Activated CD4-positive, alpha-beta T cell treated with anti-CD3 and anti-CD28 coated beads, Interleukin-2, amount 10 ng/mL, durations not matched to agents 7 days and 5 days (primary cell): ENCODE measurements at regions not wholly inside any gene's neighbourhood (a gene's known extent, or its start where the extent isn't known, plus 50 kb on each side); places are given as distances from the start of the nearest gene placed in this dataset.

Source experiments
- CTCF ChIA-PET: fragments of 350-600 bp; sonication (Branson Sonifier 250); formaldehyde crosslinking; loops from one replicate; lab custom pipeline; 2021; ENCODE audit warnings: antibody characterized with exemption; lab: Charles Lee
- POLR2A ChIA-PET: fragments of 350-600 bp; sonication (Branson Sonifier 250); formaldehyde crosslinking; loops from one replicate; lab custom pipeline; 2021; ENCODE audit warnings: antibody characterized with exemption; lab: Charles Lee
- DNase-seq: peaks from one replicate; pipeline ENCODE4 v3.0.0-alpha.2; 2020
- H3K27ac Mint-ChIP-seq: one replicate; pipeline ENCODE4 v1.8.0; 2021; ENCODE audit warnings: mild to moderate bottlenecking, moderate library complexity, mixed read lengths
- H3K27me3 Mint-ChIP-seq: one replicate; pipeline ENCODE4 v1.8.0; 2021; ENCODE audit warnings: mixed read lengths
- H3K36me3 Mint-ChIP-seq: one replicate; pipeline ENCODE4 v1.8.0; 2021; ENCODE audit warnings: low read depth, mixed read lengths
- H3K4me1 Mint-ChIP-seq: one replicate; pipeline ENCODE4 v1.8.0; 2021; ENCODE audit warnings: mixed read lengths
- H3K4me3 Mint-ChIP-seq: one replicate; pipeline ENCODE4 v1.8.0; 2021; ENCODE audit warnings: mild to moderate bottlenecking, moderate library complexity, mixed read lengths
- H3K9me3 Mint-ChIP-seq: one replicate; pipeline ENCODE4 v1.8.0; 2021; ENCODE audit warnings: mixed read lengths

DNA sequence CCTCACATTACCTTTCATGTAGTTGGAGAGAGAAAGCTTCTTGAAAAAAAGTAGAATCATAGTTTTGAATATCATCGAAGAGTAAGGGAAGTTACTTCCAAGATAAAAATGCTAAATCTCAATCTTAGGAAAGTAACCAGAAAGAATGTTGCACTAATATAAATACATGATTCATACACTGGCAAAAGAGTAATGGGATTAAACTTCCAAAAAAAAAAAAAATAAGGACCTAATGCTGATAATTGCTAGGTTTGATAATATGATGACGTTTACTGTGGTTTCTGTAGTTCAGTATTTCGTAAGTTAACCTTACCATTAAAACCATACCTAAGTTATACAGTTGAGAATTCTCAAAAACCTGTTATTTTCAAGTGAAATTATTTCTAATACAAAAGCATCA is 573.8 kb upstream of the CDH9 start:
- no peaks in the 10 kb centered on the region for H3K27me3 Mint-ChIP-seq

DNA sequence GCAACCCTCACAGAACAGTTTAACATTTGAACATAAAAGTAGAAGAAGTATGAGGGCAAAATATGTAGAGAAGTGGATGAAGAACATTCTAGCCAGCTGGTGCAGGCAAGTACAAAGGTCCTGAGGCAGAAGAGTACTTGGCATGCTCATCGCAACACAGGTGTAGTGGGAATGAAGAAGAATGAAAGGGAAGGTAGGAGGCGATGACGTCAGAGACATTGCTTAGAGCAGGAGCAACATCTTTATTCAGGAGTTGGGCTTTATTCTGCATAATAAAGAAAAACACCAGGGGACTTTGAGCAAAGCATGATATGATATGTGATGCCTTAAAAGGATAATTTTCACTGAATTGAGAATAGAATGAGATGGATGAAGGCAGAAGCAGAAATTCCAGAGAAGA is 570.6 kb upstream of the CDH9 start:
- Mint-ChIP-seq H3K4me3 (no peak overlapping the region), H3K27me3 (no peaks in the 10 kb centered on the region), H3K9me3 (peaks cover 6% of the 10 kb centered on the region), H3K27ac (no peak overlapping the region), H3K36me3 (no peaks in the 10 kb centered on the region), H3K4me1 (no peaks in the 10 kb centered on the region)
- CTCF ChIA-PET: no interaction called here
- POLR2A ChIA-PET: no interaction called here
- DNase-seq: no peak

More for the DNA sequence above, 573.8 kb upstream of the CDH9 start:
- no peak overlapping the region for H3K27ac Mint-ChIP-seq
- ChIA-PET POLR2A (no interaction called here), CTCF (no interaction called here)
- H3K9me3 Mint-ChIP-seq: peaks cover 20% of the 10 kb centered on the region
- H3K36me3 Mint-ChIP-seq: no peaks in the 10 kb centered on the region
- no peak for DNase-seq
- no peak overlapping the region for H3K4me3 Mint-ChIP-seq
- no peaks in the 10 kb centered on the region for H3K4me1 Mint-ChIP-seq

DNA sequence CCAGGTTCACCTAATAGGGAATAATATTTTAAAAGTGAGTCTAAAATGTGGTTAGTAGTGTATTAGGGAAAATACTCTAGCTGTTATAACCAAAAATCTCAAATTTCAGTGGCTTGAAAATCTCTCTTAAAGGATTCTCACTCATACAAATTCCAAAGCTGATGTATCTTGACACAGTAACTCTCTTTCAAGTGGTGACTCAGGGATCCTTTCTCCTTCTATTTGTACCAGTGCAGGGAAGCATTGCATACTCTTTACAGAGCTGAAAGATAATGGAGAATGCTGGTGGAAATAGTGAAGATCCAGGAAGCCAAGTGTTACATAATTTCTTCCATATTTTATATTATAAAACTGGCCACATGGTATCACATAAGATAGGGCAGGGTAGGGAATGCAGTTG is 560.2 kb upstream of the CDH9 start:
- Mint-ChIP-seq H3K36me3 (no peaks in the 10 kb centered on the region), H3K9me3 (peaks cover 10% of the 10 kb centered on the region), H3K4me1 (no peaks in the 10 kb centered on the region), H3K4me3 (no peak overlapping the region), H3K27me3 (no peaks in the 10 kb centered on the region), H3K27ac (no peak overlapping the region)
- ChIA-PET POLR2A (no interaction called here), CTCF (no interaction called here)
- no peak for DNase-seq

- POLR2A ChIA-PET: no interaction called here
- no peak overlapping the region for H3K27ac Mint-ChIP-seq
- DNase-seq: no peak
- H3K4me3 Mint-ChIP-seq: no peak overlapping the region
- CTCF ChIA-PET: no interaction called here
- H3K36me3 Mint-ChIP-seq: no peaks in the 10 kb centered on the region
- H3K4me1 Mint-ChIP-seq: no peaks in the 10 kb centered on the region
- peaks cover 8% of the 10 kb centered on the region for H3K9me3 Mint-ChIP-seq
- no peaks in the 10 kb centered on the region for H3K27me3 Mint-ChIP-seq
Measured at GRCh38 chr5:27594141-27594540, 555.8 kb upstream of the CDH9 start.

DNA sequence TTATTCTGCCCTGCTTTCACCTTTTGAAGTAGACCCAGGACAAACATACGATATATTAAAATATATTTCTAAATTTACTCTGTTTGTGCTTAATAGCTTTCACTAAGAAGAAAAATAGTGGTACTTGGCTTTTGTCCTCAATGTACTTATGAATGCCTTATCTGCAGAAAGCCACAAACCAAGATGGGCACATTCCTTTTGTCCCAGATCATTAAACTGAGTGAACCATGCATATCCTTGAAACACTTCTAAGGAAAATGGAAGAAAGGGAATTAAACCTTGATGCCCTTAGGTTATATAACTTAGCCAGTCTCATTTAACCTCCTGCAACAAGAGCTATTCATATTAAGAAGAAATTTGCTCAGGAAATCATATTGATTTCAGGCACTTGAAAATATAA is 553.8 kb upstream of the CDH9 start:
- no peak overlapping the region for H3K27ac Mint-ChIP-seq
- H3K4me1 Mint-ChIP-seq: no peaks in the 10 kb centered on the region
- no peaks in the 10 kb centered on the region for H3K36me3 Mint-ChIP-seq
- peaks cover 15% of the 10 kb centered on the region for H3K9me3 Mint-ChIP-seq
- no peaks in the 10 kb centered on the region for H3K27me3 Mint-ChIP-seq
- POLR2A ChIA-PET: no interaction called here
- H3K4me3 Mint-ChIP-seq: no peak overlapping the region
- no peak for DNase-seq
- CTCF ChIA-PET: no interaction called here

DNA sequence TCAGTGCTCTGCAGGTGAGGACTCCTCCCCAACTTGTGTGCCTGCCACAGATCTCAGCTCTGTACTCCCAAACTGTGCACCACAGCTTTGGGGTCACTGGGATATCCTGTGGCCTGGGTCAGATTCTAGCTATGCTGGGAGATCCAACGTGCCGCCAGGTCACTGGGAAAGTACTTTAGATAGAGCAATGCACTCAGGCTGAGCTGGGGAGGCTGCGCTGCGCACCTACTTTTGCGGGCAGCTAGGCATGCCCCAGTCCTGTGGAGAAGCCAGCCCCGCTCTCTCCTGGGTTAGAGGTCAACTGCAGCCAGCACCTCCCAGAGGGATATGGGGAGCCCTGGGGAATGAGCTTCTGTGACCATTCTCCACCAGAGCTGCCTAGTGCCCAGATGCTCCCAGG is 552.1 kb upstream of the CDH9 start:
- Mint-ChIP-seq H3K27ac (no peak overlapping the region), H3K9me3 (peaks cover 15% of the 10 kb centered on the region), H3K4me3 (no peak overlapping the region), H3K36me3 (no peaks in the 10 kb centered on the region), H3K4me1 (no peaks in the 10 kb centered on the region), H3K27me3 (no peaks in the 10 kb centered on the region)
- ChIA-PET POLR2A (no interaction called here), CTCF (no interaction called here)
- no peak for DNase-seq

DNA sequence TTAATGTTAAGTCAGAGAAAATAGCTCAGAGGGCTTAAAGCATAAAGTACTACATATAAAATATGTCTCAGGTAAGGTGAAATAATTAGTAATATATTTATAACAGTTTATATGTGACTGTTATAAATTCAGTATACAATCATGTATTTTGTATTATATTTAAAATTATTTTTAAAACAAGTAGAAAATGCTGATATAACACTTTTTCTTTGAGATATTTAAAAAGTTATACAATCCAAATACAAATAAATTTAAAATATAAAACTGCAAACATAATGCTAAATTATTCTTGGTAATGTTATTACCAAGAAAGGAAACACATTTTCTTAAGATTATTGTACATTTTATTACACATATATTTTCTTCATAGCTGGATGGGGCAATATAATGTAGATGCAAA is 539.9 kb upstream of the CDH9 start:
- Mint-ChIP-seq H3K9me3 (peaks cover 8% of the 10 kb centered on the region), H3K27ac (no peak overlapping the region), H3K4me1 (no peaks in the 10 kb centered on the region), H3K4me3 (no peak overlapping the region), H3K27me3 (no peaks in the 10 kb centered on the region), H3K36me3 (no peaks in the 10 kb centered on the region)
- DNase-seq: no peak
- CTCF ChIA-PET: no interaction called here
- POLR2A ChIA-PET: no interaction called here

GRCh38 chr5:27571681-27572080 is 533.3 kb upstream of the CDH9 start:
- Mint-ChIP-seq H3K4me3 (no peak overlapping the region), H3K4me1 (no peaks in the 10 kb centered on the region), H3K36me3 (no peaks in the 10 kb centered on the region), H3K9me3 (peaks cover 3% of the 10 kb centered on the region), H3K27ac (no peak overlapping the region), H3K27me3 (no peaks in the 10 kb centered on the region)
- no peak for DNase-seq
- ChIA-PET POLR2A (no interaction called here), CTCF (no interaction called here)

DNA sequence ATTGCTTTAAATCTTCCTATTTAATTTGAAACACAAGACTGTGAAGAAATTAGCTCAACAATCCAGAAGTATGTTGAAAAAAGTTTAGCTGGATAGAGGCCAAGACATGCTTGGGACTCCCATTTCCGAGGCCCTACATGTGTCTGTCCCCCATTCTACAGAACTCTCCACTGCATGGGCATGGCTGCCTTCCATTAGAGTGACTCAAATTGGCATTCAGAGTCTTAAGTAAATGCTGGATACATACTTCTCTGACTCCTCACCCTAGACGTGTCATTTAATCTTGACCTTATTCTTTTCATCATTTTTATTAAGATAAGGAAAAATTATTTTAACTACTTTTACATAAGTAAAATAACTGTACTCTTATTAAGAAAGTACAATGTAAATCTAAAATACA is 530.4 kb upstream of the CDH9 start:
- Mint-ChIP-seq H3K4me3 (no peak overlapping the region), H3K9me3 (no peaks in the 10 kb centered on the region), H3K36me3 (no peaks in the 10 kb centered on the region), H3K27me3 (no peaks in the 10 kb centered on the region), H3K4me1 (no peaks in the 10 kb centered on the region), H3K27ac (no peak overlapping the region)
- no peak for DNase-seq
- ChIA-PET CTCF (no interaction called here), POLR2A (no interaction called here)

- H3K4me3 Mint-ChIP-seq: no peak overlapping the region
- no peak for DNase-seq
- peaks cover 3% of the 10 kb centered on the region for H3K9me3 Mint-ChIP-seq
- H3K4me1 Mint-ChIP-seq: no peaks in the 10 kb centered on the region
- no peaks in the 10 kb centered on the region for H3K27me3 Mint-ChIP-seq
- H3K36me3 Mint-ChIP-seq: no peaks in the 10 kb centered on the region
- CTCF ChIA-PET: no interaction called here
- no peak overlapping the region for H3K27ac Mint-ChIP-seq
- POLR2A ChIA-PET: no interaction called here
Measured at GRCh38 chr5:27561408-27561807, 523.0 kb upstream of the CDH9 start.

- POLR2A ChIA-PET: no interaction called here
- Mint-ChIP-seq H3K36me3 (no peaks in the 10 kb centered on the region), H3K27me3 (no peaks in the 10 kb centered on the region), H3K4me3 (no peak overlapping the region), H3K4me1 (no peaks in the 10 kb centered on the region), H3K9me3 (peaks cover 7% of the 10 kb centered on the region), H3K27ac (no peak overlapping the region)
- DNase-seq: no peak
- CTCF ChIA-PET: no interaction called here
Measured at GRCh38 chr5:27548484-27548883, 510.1 kb upstream of the CDH9 start.

GRCh38 chr5:27535031-27535557 is 496.7 kb upstream of the CDH9 start:
- ChIA-PET CTCF (no interaction called here), POLR2A (no interaction called here)
- H3K4me1 Mint-ChIP-seq: no peaks in the 10 kb centered on the region
- H3K27ac Mint-ChIP-seq: no peak overlapping the region
- no peaks in the 10 kb centered on the region for H3K36me3 Mint-ChIP-seq
- no peak for DNase-seq
- no peaks in the 10 kb centered on the region for H3K27me3 Mint-ChIP-seq
- H3K9me3 Mint-ChIP-seq: peaks cover 7% of the 10 kb centered on the region
- H3K4me3 Mint-ChIP-seq: no peak overlapping the region

GRCh38 chr5:27532305-27532704 is 493.9 kb upstream of the CDH9 start:
- ChIA-PET CTCF (no interaction called here), POLR2A (no interaction called here)
- Mint-ChIP-seq H3K36me3 (no peaks in the 10 kb centered on the region), H3K27ac (no peak overlapping the region), H3K27me3 (no peaks in the 10 kb centered on the region), H3K4me1 (no peaks in the 10 kb centered on the region), H3K9me3 (peaks cover 5% of the 10 kb centered on the region), H3K4me3 (no peak overlapping the region)
- no peak for DNase-seq

- no peaks in the 10 kb centered on the region for H3K27me3 Mint-ChIP-seq
- no peak overlapping the region for H3K4me3 Mint-ChIP-seq
- ChIA-PET POLR2A (no interaction called here), CTCF (no interaction called here)
- DNase-seq: no peak
- peaks cover 7% of the 10 kb centered on the region for H3K9me3 Mint-ChIP-seq
- H3K4me1 Mint-ChIP-seq: no peaks in the 10 kb centered on the region
- H3K36me3 Mint-ChIP-seq: no peaks in the 10 kb centered on the region
- H3K27ac Mint-ChIP-seq: no peak overlapping the region
Measured at GRCh38 chr5:27524515-27524914, 486.1 kb upstream of the CDH9 start.
